ENCODE measurements at regions not wholly inside any gene's neighbourhood (a gene's known extent, or its start where the extent isn't known, plus 50 kb on each side); places are given as distances from the start of the nearest gene placed in this dataset.

GRCh38 chr9:65437724-65438123 is 152.7 kb upstream of the FOXD4L5 start:
- DNase-seq (no peak), ATAC-seq (ENCODE audit: low read depth) (no peak)
- H3K79me2 ChIP-seq (ENCODE audit: control insufficient read depth, insufficient read depth, low read length), result no peaks in the 10 kb centered on the region
- TF ChIP-seq, protein P1, sequence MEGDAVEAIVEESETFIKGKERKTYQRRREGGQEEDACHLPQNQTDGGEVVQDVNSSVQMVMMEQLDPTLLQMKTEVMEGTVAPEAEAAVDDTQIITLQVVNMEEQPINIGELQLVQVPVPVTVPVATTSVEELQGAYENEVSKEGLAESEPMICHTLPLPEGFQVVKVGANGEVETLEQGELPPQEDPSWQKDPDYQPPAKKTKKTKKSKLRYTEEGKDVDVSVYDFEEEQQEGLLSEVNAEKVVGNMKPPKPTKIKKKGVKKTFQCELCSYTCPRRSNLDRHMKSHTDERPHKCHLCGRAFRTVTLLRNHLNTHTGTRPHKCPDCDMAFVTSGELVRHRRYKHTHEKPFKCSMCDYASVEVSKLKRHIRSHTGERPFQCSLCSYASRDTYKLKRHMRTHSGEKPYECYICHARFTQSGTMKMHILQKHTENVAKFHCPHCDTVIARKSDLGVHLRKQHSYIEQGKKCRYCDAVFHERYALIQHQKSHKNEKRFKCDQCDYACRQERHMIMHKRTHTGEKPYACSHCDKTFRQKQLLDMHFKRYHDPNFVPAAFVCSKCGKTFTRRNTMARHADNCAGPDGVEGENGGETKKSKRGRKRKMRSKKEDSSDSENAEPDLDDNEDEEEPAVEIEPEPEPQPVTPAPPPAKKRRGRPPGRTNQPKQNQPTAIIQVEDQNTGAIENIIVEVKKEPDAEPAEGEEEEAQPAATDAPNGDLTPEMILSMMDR (IDR thresholded peaks at IDR 0.05), result no peak
- no peak for TF ChIP-seq EZH2 (IDR thresholded peaks at IDR 0.05; ENCODE audit: borderline replicate concordance, insufficient read depth, low read depth, low read length, poor library complexity, severe bottlenecking)
- no peaks in the 10 kb centered on the region for H4K20me1 ChIP-seq (ENCODE audit: control insufficient read depth, insufficient read depth, low read length, poor library complexity, severe bottlenecking)
- no peaks in the 10 kb centered on the region for H3K4me1 Mint-ChIP-seq
- ChIA-PET POLR2A (no interaction called here), CTCF (no interaction called here)
- H3K4me1 ChIP-seq (ENCODE audit: control insufficient read depth in 2 of 2, insufficient read depth in 2 of 2, low read length in 2 of 2), result no peaks in the 10 kb centered on the region
- WGBS (ENCODE audit: insufficient coverage), result 68% methylated on average over 2 of the region's 2 CpGs
- H3K9ac ChIP-seq (ENCODE audit: low read length), result no peak overlapping the region
- intact Hi-C loops (cut with micrococcal nuclease), result no loop called here
- no peak overlapping the region for H3K4me3 Mint-ChIP-seq
- no peak overlapping the region for H2AFZ ChIP-seq (ENCODE audit: insufficient read depth, low read depth, low read length, poor library complexity, severe bottlenecking)
- no peak overlapping the region for H3K4me3 ChIP-seq (ENCODE audit: control extremely low read depth in 1 of 5, extremely low read depth in 1 of 5, insufficient read depth in 1 of 5, low read depth in 2 of 5, low read length in 4 of 5)
- H3K27ac ChIP-seq (ENCODE audit: low read length in 2 of 2), result no peak overlapping the region
- H3K36me3 ChIP-seq (replicated peaks in 1 of 2; ENCODE audit: control extremely low read depth in 1 of 2, control insufficient read depth in 1 of 2, extremely low read depth in 1 of 2, insufficient read depth in 2 of 2, low read length in 1 of 2), result no peaks in the 10 kb centered on the region
- H3K27me3 ChIP-seq (replicated peaks in 1 of 4; ENCODE audit: control extremely low read depth in 1 of 4, control insufficient read depth in 3 of 4, insufficient read depth in 4 of 4, low read length in 3 of 4), result no peaks in the 10 kb centered on the region
- H3K9me3 ChIP-seq (ENCODE audit: control extremely low read depth in 1 of 3, control insufficient read depth in 2 of 3, insufficient read depth in 1 of 3, low read length in 2 of 3), result peaks cover 0 to 28% (median 0%) of the 10 kb centered on the region in 3 donors
- no peak overlapping the region for H3K27ac Mint-ChIP-seq
- no peaks in the 10 kb centered on the region for H3K27me3 Mint-ChIP-seq
- no peak overlapping the region for H3K4me2 ChIP-seq (replicated peaks; ENCODE audit: low read depth, low read length, poor library complexity, severe bottlenecking)
- H3K9me3 Mint-ChIP-seq (ENCODE audit: insufficient read depth), result peaks cover 14% of the 10 kb centered on the region

DNA sequence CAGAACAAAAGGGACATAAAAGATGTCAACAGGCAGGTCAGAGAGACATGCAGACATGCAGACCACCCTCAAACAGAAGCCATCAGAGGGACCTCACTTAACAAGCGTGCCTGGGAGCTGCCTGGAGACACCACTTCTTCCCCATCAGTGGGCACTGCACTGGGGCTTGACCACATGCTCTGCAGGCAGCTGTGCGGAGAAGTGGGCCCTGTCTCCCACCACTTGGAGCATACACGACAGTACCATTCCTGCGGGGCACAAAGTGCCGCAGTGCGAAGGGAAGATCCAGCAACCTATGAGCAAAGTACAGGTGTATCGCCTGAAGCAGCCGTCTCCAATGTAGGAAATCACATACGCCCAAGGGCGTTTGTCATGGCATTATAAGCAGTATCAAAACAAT is 150.5 kb upstream of the FOXD4L5 start:
- Histone ChIP-seq H3K4me2 (replicated peaks; ENCODE audit: low read depth, low read length, poor library complexity, severe bottlenecking) (no peak overlapping the region), H3K4me1 (ENCODE audit: control insufficient read depth in 2 of 2, insufficient read depth in 2 of 2, low read length in 2 of 2) (no peaks in the 10 kb centered on the region), H3K4me3 (ENCODE audit: control extremely low read depth in 1 of 5, extremely low read depth in 1 of 5, insufficient read depth in 1 of 5, low read depth in 2 of 5, low read length in 4 of 5) (no peak overlapping the region), H3K9me3 (ENCODE audit: control extremely low read depth in 1 of 3, control insufficient read depth in 2 of 3, insufficient read depth in 1 of 3, low read length in 2 of 3) (peaks cover 0 to 46% (median 0%) of the 10 kb centered on the region in 3 donors), H3K79me2 (ENCODE audit: control insufficient read depth, insufficient read depth, low read length) (no peaks in the 10 kb centered on the region), H3K27me3 (replicated peaks in 1 of 4; ENCODE audit: control extremely low read depth in 1 of 4, control insufficient read depth in 3 of 4, insufficient read depth in 4 of 4, low read length in 3 of 4) (no peaks in the 10 kb centered on the region), H3K27ac (ENCODE audit: low read length in 2 of 2) (no peak overlapping the region), H3K9ac (ENCODE audit: low read length) (no peak overlapping the region), H2AFZ (ENCODE audit: insufficient read depth, low read depth, low read length, poor library complexity, severe bottlenecking) (no peak overlapping the region), H4K20me1 (ENCODE audit: control insufficient read depth, insufficient read depth, low read length, poor library complexity, severe bottlenecking) (no peaks in the 10 kb centered on the region), H3K36me3 (replicated peaks in 1 of 2; ENCODE audit: control extremely low read depth in 1 of 2, control insufficient read depth in 1 of 2, extremely low read depth in 1 of 2, insufficient read depth in 2 of 2, low read length in 1 of 2) (no peaks in the 10 kb centered on the region)
- WGBS (ENCODE audit: insufficient coverage), result 89% methylated on average over 10 of the region's 10 CpGs
- Mint-ChIP-seq H3K27me3 (no peaks in the 10 kb centered on the region), H3K27ac (no peak overlapping the region), H3K4me1 (no peaks in the 10 kb centered on the region), H3K9me3 (ENCODE audit: insufficient read depth) (peaks cover 18% of the 10 kb centered on the region), H3K4me3 (no peak overlapping the region)
- intact Hi-C loops (cut with micrococcal nuclease), result no loop called here
- ATAC-seq (ENCODE audit: low read depth), result no peak
- TF ChIP-seq, protein P1 (IDR thresholded peaks at IDR 0.05), result no peak
- no peak for TF ChIP-seq EZH2 (IDR thresholded peaks at IDR 0.05; ENCODE audit: borderline replicate concordance, insufficient read depth, low read depth, low read length, poor library complexity, severe bottlenecking)
- ChIA-PET POLR2A (no interaction called here), CTCF (no interaction called here)
- no peak for DNase-seq

Measured in B cell (primary cell).